HuH-7 (cell line): ENCODE measurements at regions not wholly inside any gene's neighbourhood (a gene's known extent, or its start where the extent isn't known, plus 50 kb on each side); places are given as distances from the start of the nearest gene placed in this dataset.
A peak's percentile ranks its signal among the peaks of the same experiment; 100 is the strongest.

Experiments used
- DNase-seq: peaks from one replicate; pipeline ENCODE4 v3.0.0; 2011; ENCODE audit warnings: low spot score

- no peak for DNase-seq
Observed at GRCh38 chr4:20353646-20354045, 101.9 kb downstream of the SLIT2 start.

DNA sequence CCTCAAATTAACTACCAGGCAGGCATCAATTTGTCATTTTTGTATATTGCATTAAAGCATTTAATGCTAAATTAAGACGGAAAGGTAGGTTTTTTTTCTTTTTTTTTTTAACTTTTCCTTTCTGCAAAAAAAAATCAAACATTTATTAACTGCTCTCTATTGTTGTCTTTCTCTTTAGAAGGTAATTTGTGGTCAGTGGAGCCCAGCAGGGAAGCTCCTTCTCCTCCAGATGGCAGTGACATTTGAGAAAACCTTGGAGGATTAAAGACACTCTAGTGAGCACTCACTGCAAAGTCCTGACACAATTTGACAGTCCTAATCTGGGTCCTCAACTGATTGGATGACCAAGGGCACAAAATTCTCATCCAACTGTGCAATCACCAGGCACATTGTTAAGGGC lies 102.4 kb downstream of the SLIT2 start:
- DNase-seq, result no peak

DNA sequence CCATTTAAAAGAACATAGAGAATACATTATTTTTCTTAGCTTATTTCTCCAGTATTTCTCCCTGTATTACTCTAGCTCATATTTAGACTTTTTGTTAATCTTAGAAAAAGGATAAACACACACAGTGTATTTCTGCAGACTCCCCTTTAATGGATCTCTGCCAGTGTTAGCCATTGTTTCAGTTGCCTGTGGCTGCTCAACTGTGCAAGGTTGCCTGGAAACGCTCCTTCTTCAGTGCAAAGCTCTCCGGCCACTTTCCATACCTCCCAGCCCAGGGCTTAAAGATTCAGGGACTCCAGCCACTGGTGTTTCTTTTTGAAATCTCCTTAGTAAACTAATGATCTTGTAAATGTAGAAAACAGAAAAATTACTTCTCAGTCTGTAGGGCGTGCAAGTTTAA lies 104.9 kb downstream of the SLIT2 start:
- DNase-seq, result no peak

DNA sequence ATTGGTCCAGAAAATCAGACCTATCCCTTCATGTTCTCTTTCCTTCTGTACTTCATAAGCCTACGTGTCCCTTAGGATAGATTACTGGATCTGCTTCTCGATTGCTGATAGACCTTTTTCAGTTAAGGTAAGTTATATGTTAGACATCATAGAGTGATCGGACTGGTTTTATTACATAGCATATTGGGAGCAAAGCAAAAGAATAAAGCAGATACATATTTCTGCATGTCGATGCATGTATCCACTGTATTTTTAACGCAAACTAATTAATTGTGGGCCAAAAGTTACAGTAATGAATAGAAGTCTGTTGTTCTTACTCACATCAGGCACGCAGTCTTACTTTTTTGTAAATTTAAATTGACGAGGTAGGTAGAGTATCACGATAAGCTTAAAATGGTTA lies 106.4 kb downstream of the SLIT2 start:
- no peak for DNase-seq

- no peak for DNase-seq
Observed at GRCh38 chr4:20359692-20360091, 108.0 kb downstream of the SLIT2 start.

DNA sequence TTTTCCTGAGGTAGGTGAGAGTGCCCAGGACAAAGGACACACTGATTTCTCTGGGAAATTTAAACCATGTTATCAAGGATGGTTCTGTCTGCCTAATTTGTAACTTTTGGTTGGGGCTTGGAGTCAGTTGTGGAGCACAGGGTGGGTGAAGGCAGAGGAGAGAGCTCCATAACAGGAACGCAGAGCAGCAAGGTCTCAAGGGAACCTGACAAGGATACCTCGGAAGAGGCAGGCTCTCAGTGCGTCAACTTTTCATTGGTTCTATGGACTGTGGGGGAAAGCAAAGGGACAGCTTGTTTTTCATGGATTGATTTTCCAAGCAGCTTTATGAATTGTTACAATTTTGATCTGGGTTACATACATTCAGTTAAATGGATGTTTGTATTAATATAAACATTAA lies 110.4 kb downstream of the SLIT2 start:
- no peak for DNase-seq

- no peak for DNase-seq
Observed at GRCh38 chr4:20364969-20365368, 113.3 kb downstream of the SLIT2 start.

DNA sequence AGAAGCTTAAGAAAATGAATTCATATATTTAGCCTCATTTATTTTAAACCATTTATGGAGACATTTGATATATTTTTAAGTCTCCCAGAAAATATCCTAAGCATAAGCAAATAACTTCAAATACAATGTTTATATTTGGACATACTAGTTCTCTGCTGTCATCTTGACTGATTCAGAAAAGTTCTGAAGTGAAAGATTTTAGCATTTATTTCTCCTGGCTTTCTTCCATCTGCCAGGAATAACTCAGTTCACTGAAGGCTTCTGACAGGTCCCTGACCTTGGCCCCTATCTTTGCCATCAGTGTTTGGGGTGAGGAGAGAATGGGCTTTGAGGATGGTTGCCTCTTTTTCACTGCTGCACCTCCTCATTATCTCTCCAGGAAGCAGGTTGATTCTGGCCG lies 115.7 kb downstream of the SLIT2 start:
- no peak for DNase-seq

GRCh38 chr4:20368926-20369325 lies 117.2 kb downstream of the SLIT2 start:
- DNase-seq, result no peak

DNA sequence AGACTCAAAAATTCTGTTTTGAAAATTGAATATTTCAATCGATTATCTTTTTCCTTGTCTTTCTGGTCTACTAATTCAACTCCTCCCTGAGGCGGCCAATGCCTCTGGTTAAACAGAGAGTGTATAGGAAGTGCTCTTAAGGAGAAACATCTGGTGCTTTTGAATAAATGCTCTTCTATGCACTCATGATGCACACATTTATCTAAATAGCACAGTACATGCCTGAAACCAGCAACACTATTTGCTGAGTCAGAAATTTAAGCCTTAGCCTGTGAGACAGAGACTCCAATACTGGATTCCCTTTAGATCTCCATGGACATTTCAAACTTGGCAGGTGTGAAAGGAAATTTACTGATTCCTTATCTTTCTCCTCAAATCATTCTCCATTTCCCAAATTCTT lies 118.6 kb downstream of the SLIT2 start:
- no peak for DNase-seq

- no peak for DNase-seq
Observed at GRCh38 chr4:20376070-20376469, 124.4 kb downstream of the SLIT2 start.

GRCh38 chr4:20378181-20378580 lies 126.5 kb downstream of the SLIT2 start:
- DNase-seq, result no peak

DNA sequence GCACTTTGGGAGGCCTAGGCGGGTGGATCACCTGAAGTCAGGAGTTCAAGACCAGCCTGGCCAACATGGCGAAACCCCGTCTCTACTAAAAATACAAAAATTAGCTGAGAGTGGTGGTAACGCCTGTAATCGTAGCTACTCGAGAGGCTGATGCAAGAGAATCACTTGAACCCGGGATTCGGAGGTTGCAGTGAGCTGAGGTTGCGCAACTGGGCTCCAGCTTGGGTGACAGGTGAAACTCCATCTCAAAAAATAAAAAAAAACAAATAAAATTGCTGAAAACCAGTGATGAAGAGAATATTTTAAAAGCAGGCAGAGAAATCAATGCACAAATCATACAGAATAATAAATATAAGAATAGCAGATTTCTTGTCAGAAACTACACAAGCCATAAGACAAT lies 129.3 kb downstream of the SLIT2 start:
- no peak for DNase-seq

- DNase-seq, result no peak
Observed at GRCh38 chr4:20383283-20383682, 131.6 kb downstream of the SLIT2 start.

- no peak for DNase-seq
Observed at GRCh38 chr4:20383969-20384368, 132.3 kb downstream of the SLIT2 start.

DNA sequence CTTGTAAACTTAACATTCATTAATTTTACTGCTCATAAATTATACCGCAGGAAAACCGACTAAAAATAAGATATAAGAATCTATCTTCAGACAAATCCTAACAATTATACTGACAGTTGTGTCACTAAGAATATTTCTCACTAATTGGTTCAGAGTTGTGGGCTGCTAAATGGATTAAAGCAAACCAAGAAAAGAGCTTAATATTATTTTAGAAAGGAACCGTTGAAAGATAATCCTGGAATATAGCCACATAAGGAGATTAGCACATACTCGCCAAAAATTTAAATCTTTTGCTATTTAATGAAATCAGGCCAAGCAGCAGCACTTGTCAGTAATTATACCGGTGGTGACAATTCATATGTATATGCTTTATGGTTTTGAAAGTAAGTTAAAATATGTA lies 132.8 kb downstream of the SLIT2 start:
- no peak for DNase-seq

DNA sequence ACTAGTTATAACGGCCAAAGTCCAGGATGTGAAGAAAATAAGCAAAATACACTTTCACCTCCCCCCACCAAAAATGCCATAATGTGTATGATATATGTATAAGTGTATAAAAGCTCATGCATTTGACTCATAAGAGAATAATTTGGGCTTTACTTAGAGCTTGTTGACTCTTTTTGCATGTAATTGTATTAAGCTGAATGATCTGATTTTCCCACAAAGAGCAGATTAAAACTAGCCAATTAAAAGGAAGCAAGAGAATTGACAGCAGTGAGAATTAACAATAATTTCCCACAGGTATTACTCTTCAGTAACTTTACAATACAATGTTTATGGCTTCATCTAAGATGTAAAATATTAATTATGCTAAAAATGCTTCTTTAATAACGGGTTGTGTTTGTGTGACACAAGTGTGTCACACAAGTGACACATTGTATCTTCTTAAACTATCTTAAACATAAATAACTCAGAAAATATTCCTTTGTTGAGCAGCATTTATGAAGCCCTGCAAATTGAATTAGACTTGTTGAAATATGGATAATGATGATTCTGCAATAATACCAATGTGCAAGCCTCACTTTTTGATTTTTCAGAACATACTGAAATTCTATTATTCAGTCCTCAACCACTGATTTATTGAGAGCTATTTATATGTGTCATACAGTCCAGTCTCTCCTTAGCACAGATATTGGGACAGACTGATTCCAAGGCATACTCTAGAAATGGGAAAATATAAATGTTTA lies 134.5 kb downstream of the SLIT2 start:
- DNase-seq, result no peak

DNA sequence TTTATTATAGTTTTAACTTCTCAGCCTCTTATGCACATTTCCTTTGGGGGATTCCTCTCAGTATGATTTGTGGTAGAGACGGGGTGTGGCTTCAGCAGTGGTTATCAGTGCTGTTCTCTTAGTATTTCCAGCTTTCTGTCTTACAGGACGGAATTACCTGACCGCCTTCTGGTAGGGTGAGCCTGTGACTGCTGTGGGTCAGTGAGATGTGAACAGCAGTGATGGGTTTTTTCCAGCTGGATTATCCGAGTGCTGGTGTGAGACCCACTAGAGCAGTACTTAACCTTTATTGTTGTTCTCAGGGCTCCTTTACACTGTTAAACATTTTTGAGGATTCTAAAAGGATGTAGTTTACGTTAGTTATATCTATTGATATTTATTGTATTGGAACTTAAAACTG lies 135.2 kb downstream of the SLIT2 start:
- DNase-seq, result no peak

DNA sequence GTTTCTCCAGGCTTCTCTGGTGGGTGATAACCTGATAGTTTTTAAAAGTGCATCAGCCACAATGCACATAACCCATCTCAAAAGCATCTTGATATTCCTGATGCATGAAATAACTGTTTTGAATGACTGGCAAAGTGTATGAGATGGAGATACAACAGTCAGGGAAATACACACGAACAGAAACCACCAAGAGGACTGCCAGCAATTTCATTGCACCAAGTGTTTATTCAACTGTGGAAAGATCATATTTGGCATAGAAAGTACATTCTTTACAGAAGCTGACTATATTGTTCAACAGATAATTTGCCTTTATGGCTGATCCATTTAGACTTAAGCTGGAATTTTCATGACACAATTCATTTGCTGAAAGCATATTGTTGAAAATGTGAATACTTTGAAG lies 139.5 kb downstream of the SLIT2 start:
- no peak for DNase-seq

GRCh38 chr4:20391912-20392311 lies 140.2 kb downstream of the SLIT2 start:
- no peak for DNase-seq

- no peak for DNase-seq
Observed at GRCh38 chr4:20393486-20394100, 141.9 kb downstream of the SLIT2 start.

DNA sequence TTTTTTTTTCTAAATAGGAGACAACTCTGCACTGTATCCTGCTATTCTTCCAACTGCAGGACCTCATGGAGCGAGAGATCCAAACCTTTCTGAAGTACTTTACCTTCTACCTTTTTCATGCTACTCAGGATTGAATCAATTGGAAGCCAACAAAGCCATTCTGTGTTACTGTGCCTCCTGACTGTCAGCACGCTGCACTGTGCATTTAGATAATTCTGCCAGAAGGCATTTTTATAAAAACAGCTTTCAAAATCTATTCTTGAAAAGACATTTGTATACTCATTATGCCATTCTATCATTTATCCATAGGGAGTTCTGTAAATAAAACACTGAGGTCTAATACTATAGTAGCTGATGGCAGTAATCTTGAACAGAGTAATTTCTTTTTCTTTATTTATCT lies 142.8 kb downstream of the SLIT2 start:
- no peak for DNase-seq

DNA sequence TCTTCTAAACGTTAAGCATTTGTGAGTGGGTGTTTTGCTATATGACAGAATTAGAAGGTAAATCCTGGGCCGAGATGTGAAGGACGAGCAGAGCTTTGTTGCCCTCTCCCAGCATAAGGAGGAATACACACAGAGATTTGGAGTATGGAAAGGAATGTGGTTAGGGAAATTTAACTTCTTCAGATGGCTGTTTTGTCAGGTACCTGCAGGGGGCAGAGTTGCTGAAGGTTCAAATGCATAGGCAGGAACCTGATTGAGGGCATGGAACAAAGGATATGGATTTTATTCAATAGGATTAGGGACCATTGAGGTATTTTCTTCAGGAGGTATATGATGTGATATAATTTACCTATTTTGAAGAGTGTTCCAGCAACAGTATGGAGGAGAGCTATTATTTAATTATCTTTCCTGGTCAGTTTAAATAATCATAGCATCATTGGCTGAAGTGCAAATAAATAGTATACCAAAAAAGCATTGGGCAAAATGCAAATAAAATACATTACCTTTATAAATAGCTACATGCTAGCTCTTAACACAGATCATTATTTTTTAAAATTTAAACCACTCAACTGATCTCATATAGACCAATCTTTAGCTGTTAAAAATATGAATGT lies 143.6 kb downstream of the SLIT2 start:
- peak; percentile 12 for DNase-seq

DNA sequence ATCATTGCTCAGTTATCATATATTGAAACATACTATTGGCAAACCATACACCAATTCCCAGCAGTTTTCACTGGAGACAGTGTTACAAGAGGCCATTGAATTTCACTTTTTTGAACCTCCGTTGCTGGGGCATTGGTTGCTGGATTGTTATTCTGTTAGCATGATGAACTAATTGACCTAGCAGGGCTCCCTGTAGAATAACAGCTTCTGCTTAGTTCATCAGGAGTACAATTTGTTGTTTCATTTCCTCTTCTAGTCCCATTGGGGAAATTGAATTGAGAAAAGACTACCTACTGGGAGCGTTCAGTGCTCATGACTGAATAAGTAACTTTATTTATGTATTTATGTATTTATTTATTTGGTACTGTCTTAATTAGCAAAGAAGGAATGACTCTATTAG lies 151.6 kb downstream of the SLIT2 start:
- no peak for DNase-seq
